AG10803 (cell line): ENCODE measurements at regions not wholly inside any gene's neighbourhood (a gene's known extent, or its start where the extent isn't known, plus 50 kb on each side); places are given as distances from the start of the nearest gene placed in this dataset.

Experiments
- DNase-seq: peaks from one replicate; pipeline ENCODE4 v3.0.0; 2010; ENCODE audit warnings: low read depth
- H3K4me3 ChIP-seq: 2 replicates; pipeline ENCODE4 v1.5.1; 2011; ENCODE audit warnings: mild to moderate bottlenecking, low read length, control low read depth
- TF ChIP-seq, protein P1 (sequence below): conservative IDR thresholded peaks from 2 replicates; pipeline ENCODE4 v1.5.1; 2011; ENCODE audit warnings: mild to moderate bottlenecking, low read length, control low read depth, inconsistent platforms

DNA sequence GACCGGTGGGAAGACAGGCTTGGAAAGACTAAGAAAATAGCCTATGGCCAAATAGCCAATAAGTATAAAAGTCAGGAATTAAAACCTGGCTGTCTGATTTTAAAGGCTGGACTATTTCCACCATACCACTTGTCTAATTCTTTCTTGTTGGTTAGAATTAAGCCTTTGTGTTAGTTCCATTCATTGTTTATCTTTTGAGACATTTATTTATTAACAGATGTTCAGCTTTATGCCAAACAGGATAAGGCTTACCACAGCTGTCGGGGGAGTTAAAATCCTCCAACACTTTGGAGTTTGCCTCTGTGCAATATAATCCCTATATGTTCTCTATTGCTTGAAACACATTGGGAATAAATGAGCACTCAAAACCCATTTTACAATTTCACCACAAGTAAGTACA, 208.3 kb downstream of the TMEM200A start:
- H3K4me3 ChIP-seq = no peak overlapping the region
- TF ChIP-seq, protein P1, sequence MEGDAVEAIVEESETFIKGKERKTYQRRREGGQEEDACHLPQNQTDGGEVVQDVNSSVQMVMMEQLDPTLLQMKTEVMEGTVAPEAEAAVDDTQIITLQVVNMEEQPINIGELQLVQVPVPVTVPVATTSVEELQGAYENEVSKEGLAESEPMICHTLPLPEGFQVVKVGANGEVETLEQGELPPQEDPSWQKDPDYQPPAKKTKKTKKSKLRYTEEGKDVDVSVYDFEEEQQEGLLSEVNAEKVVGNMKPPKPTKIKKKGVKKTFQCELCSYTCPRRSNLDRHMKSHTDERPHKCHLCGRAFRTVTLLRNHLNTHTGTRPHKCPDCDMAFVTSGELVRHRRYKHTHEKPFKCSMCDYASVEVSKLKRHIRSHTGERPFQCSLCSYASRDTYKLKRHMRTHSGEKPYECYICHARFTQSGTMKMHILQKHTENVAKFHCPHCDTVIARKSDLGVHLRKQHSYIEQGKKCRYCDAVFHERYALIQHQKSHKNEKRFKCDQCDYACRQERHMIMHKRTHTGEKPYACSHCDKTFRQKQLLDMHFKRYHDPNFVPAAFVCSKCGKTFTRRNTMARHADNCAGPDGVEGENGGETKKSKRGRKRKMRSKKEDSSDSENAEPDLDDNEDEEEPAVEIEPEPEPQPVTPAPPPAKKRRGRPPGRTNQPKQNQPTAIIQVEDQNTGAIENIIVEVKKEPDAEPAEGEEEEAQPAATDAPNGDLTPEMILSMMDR = no peak
- DNase-seq = no peak

DNA sequence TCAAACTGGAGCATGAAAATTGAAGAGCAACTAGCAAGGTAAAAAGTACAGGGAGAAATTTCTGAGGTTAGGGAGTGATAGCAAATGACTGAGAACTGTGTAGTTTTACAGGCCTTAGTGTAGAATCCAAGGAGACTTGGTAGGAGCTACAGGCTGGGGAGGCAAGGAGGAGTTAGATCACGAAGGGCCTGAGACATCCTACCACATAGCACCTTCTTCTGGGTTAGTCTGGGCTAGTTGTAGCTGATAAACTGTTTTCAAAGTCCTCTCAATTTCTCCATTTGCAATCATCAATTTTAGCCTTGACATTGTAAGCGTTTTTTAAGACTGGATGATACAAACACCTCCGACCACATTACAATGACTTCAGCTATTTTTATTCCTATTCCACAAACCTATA, 209.7 kb downstream of the TMEM200A start:
- H3K4me3 ChIP-seq = no peak overlapping the region
- no peak for DNase-seq
- TF ChIP-seq, protein P1 = no peak

GRCh38 chr6:130575971-130576370, 210.2 kb downstream of the TMEM200A start:
- no peak overlapping the region for H3K4me3 ChIP-seq
- DNase-seq = no peak
- TF ChIP-seq, protein P1 = no peak

DNA sequence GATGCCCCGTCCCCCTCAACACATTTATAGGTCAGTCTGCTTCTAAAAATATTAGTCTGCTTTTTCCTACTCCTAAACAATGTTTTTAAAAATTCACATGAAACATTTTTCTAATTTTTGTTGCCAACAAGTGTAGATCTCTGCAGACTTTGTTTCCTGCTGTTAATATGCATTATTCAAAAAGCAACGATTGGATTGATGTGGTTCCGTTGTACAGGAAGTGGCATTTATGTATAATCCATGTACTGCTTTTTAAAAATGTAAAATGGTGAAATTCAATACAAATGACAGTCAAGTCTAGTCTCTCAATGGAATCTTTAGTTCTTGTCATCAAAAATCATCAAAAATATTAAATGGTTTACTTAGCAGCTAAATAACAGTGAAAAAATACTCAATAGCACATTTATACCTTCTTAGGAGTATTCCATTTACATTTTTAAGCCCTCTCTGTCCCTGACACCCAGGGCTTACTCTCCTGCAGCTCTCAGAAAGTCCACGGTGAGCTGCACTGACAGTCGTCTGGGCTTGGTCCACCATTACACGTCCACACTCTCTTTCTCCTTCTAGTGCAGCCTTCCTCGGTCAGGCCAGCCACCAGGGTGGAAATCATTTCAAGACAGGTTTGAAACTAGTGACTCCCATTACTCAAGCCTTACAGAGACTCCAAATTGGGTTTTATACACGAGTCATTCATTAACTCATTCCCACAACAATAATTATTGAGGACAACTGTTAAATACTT, 211.5 kb downstream of the TMEM200A start:
- DNase-seq = no peak
- H3K4me3 ChIP-seq = no peak overlapping the region
- TF ChIP-seq, protein P1 = no peak

DNA sequence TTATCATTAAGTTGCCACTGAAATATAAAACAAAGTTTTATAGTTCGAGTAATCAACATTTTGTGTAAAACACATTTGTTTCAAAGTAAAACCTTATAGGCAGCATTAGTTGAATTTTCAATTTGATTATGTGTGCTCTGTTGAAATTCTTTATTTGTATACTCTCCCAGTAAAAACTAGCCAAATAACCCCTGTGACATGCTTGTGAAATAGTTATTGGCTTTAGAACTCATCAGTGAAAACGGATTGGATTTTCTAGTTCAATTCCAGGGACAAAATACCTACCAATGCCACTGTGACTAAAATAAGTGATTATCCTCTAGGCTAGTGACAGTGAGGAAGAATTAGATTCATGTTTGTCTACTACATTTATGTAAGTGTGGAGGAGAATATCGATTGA, 212.9 kb downstream of the TMEM200A start:
- DNase-seq = no peak
- no peak overlapping the region for H3K4me3 ChIP-seq
- TF ChIP-seq, protein P1 = no peak

DNA sequence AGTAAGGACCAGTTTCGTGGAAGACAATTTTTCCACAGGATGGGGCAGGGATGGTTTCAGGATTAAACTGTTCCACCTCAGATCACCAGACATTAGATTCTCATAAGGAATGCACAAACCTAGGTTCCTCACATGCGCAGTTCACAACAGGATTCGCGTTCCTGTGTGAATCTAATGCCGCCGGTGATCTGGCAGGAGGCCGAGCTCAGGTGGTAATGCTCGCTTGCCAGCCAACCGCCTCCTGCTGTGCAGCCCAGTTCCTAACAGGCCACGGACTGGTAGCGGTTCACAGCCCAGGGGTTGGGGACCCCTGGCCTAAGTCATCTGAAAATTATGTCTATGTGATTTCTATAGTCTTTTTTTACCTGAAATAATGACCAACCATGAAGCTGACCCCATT, 217.5 kb downstream of the TMEM200A start:
- H3K4me3 ChIP-seq = no peak overlapping the region
- TF ChIP-seq, protein P1 = no peak
- DNase-seq = no peak

DNA sequence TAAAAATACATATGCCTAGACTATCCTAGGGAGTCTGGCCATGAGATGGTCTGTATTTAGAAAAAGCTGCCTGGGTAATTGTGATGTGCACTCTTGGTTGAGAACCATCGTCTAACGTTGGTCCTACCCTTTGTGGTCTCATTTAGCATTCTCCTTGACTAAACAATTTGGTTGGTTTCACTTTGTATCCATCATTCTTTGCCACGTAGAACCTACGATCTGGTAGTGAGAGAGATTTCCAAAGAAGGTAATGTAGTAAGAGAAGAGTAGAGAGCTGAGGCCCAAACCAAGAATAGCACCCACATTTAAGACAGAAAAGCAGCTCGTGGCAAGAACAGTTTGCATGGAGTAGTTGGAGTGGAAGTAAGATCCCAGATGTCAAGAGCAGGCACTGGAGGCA, 219.8 kb downstream of the TMEM200A start:
- TF ChIP-seq, protein P1 = no peak
- H3K4me3 ChIP-seq = no peak overlapping the region
- DNase-seq = no peak
